ENCODE measurements at regions not wholly inside any gene's neighbourhood (a gene's known extent, or its start where the extent isn't known, plus 50 kb on each side); places are given as distances from the start of the nearest gene placed in this dataset.

DNA sequence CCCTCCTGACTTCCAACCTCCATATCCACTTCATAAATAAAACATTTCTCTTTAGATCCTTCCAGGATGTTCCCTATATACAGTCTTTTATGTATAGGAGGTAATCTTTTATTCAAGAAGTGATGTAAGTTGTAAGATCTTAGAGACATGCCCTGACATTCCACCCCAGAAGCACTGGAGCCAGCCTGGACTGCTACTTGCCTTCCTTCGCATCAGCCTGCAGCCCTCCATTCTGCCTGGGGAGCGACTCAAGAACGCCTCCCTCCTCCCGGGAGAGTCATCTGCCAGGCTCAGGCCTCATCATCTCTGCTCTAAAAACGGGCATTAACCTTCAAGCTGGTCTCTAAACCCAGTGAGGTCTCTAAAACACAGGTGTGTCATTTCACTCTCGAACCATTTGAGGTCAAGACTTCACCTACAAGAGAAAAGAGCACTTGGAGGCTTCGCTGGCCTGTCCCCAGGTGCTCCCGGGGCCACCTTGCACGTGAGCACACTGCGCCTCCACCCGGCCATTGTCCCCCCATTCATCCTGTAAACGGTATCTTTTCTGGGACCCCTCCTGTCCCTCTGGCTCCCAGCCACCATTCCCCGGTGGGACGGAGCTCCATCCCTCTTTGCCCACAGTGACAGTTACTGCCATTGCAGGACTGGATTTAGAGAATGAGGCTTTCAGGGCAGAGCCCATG is 107.5 kb upstream of the PDE10A start:
- TF ChIP-seq, protein P1, sequence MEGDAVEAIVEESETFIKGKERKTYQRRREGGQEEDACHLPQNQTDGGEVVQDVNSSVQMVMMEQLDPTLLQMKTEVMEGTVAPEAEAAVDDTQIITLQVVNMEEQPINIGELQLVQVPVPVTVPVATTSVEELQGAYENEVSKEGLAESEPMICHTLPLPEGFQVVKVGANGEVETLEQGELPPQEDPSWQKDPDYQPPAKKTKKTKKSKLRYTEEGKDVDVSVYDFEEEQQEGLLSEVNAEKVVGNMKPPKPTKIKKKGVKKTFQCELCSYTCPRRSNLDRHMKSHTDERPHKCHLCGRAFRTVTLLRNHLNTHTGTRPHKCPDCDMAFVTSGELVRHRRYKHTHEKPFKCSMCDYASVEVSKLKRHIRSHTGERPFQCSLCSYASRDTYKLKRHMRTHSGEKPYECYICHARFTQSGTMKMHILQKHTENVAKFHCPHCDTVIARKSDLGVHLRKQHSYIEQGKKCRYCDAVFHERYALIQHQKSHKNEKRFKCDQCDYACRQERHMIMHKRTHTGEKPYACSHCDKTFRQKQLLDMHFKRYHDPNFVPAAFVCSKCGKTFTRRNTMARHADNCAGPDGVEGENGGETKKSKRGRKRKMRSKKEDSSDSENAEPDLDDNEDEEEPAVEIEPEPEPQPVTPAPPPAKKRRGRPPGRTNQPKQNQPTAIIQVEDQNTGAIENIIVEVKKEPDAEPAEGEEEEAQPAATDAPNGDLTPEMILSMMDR (IDR thresholded peaks at IDR 0.05; ENCODE audit: low read depth, low read length) = no peak
- Histone ChIP-seq H3K4me3 (no peak overlapping the region), H3K36me3 (no peaks in the 10 kb centered on the region), H3K9me3 (ENCODE audit: low read depth) (no peaks in the 10 kb centered on the region), H3K4me1 (ENCODE audit: low read depth) (peaks cover 10% of the 10 kb centered on the region), H3K27me3 (no peaks in the 10 kb centered on the region), H3K27ac (no peak overlapping the region)
- peak in 1 of 2 donors; percentile 38 for DNase-seq (ENCODE audit: low read depth in 1 of 2, low spot score in 1 of 2)

DNA sequence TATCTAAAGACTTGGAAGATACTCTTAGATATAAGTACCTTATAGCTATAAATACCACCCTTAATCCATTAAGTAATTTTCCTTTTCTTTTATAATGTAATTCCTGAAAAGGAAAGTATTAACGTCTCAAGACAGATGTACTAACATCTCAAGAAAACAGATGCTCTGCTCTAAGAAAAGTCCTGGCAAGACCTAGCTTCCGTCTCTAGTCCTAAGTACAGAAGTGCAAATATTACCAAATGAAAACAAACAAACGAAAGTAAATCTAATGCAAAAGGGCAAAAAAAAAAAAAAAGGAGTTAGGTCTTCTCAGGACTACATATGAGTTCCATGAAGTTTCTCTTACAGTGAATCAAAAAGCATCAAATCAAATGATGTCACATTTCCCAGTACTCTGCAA is 106.8 kb upstream of the PDE10A start:
- Histone ChIP-seq H3K4me1 (ENCODE audit: low read depth) (peaks cover 3% of the 10 kb centered on the region), H3K27ac (no peak overlapping the region), H3K27me3 (no peaks in the 10 kb centered on the region), H3K4me3 (no peak overlapping the region), H3K36me3 (no peaks in the 10 kb centered on the region), H3K9me3 (ENCODE audit: low read depth) (no peaks in the 10 kb centered on the region)
- TF ChIP-seq, protein P1 (IDR thresholded peaks at IDR 0.05; ENCODE audit: low read depth, low read length) = no peak
- DNase-seq (ENCODE audit: low read depth in 1 of 2, low spot score in 1 of 2) = no peak

DNA sequence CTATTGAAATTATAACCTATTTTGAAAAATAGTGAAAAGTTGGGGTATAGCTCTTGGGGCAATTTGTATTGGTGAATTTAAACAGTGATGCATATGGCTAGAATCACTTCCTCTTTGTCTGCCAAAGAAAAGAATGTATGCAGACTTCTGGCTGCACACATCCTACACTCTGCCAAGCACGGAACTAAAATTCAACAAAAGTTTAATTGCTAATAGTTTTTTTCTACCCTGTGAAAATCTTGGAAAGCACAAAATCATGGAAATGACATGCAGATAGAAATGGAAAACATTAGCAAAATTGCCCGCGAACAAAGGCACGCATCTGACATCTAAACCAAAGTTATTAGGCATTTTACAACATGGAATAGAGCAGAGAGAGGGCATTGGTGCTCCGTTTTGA is 106.4 kb upstream of the PDE10A start:
- no peaks in the 10 kb centered on the region for H3K36me3 ChIP-seq

DNA sequence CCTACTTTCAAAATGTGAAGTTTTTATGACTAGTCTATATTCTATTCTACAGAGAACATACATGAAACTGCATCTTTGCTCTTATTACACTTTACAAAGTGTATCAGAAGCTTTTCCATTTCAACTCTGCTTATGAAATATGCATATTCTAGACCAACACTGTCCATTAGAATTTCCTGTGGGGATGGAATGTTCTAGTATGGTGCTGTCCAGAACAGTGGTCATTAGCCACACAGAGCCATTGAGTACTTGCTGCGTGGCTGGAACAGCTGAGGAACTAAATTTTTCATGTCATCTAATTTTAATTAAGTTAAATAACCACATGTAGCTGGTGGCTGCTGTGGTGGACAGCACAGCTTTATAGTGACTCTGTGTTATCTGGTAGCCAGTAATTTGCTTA is 105.9 kb upstream of the PDE10A start:
- no peaks in the 10 kb centered on the region for H3K27me3 ChIP-seq
- H3K4me3 ChIP-seq = no peak overlapping the region
- no peaks in the 10 kb centered on the region for H3K9me3 ChIP-seq (ENCODE audit: low read depth)
- no peaks in the 10 kb centered on the region for H3K4me1 ChIP-seq (ENCODE audit: low read depth)
- no peak for DNase-seq (ENCODE audit: low read depth in 1 of 2, low spot score in 1 of 2)
- no peaks in the 10 kb centered on the region for H3K36me3 ChIP-seq
- TF ChIP-seq, protein P1 (IDR thresholded peaks at IDR 0.05; ENCODE audit: low read depth, low read length) = no peak
- H3K27ac ChIP-seq = no peak overlapping the region

More for the DNA sequence above, 106.4 kb upstream of the PDE10A start:
- Histone ChIP-seq H3K9me3 (ENCODE audit: low read depth) (no peaks in the 10 kb centered on the region), H3K27me3 (no peaks in the 10 kb centered on the region), H3K27ac (no peak overlapping the region), H3K4me3 (no peak overlapping the region), H3K4me1 (ENCODE audit: low read depth) (no peaks in the 10 kb centered on the region)
- DNase-seq (ENCODE audit: low read depth in 1 of 2, low spot score in 1 of 2) = no peak
- TF ChIP-seq, protein P1 (IDR thresholded peaks at IDR 0.05; ENCODE audit: low read depth, low read length) = no peak

DNA sequence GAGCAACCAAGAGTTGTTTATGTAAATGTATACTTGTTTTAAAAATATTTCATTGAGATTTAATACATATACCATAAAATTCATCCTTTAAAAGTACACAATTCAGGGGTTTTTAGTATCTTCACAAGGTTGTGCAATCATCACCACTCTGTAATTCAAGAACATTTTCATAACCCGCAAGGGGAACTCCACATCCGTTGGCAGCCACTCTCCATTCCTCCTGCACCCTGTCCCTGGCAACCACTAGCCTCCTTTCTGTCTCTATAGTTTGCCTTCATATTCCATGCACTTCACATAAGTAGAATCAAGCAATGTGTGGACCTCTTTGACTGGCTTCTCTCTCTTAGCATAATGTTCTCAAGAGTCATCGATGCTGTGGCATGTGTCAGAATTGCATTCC is 104.2 kb upstream of the PDE10A start:
- H3K4me3 ChIP-seq = no peak overlapping the region
- H3K4me1 ChIP-seq (ENCODE audit: low read depth) = no peaks in the 10 kb centered on the region
- TF ChIP-seq, protein P1 (IDR thresholded peaks at IDR 0.05; ENCODE audit: low read depth, low read length) = no peak
- H3K36me3 ChIP-seq = no peaks in the 10 kb centered on the region
- no peak overlapping the region for H3K27ac ChIP-seq
- no peaks in the 10 kb centered on the region for H3K27me3 ChIP-seq
- DNase-seq (ENCODE audit: low read depth in 1 of 2, low spot score in 1 of 2) = peak in 1 of 2 donors; percentile 77
- no peaks in the 10 kb centered on the region for H3K9me3 ChIP-seq (ENCODE audit: low read depth)
